Stimulated activated CD8-positive, alpha-beta memory T cell treated with anti-CD3 and anti-CD28 coated beads, Interleukin-4, amount 100 ng/mL, for 1 hour (primary cell): ENCODE measurements at regions not wholly inside any gene's neighbourhood (a gene's known extent, or its start where the extent isn't known, plus 50 kb on each side); places are given as distances from the start of the nearest gene placed in this dataset.
"Not testable (repeated sequence)": the region's sequence is repeated elsewhere in the genome, so short reads cannot be mapped to it uniquely, and the experiment has no call there.

Source experiments
- DNase-seq, 2 donors: peaks; one replicate each; pipeline ENCODE4 v3.0.0-alpha.2; 2020; ENCODE audit warnings: low read depth in 2 of 2, low spot score in 1 of 2

DNA sequence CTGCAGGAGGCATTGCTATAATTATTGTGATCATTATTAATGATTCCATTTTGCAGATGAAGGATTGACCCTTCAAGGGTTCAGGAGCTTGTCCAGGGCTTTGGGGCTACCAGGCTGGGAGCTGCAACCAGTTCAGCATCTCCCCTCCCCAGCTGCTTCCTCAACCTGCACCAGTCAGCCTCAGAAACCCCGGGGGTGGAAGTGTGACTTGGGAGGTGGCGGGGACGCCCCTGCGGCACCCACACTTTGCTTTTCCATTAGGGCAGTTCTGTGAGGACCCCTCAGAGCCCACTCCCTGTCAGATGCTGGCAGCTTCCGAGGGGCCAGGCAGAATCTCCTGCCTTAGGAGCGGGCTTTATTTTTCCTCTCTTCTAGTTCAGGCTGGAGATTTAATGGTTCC lies 85.6 kb downstream of the OLFM1 start:
- DNase-seq, result no peak

GRCh38 chr9:135174248-135174647 lies 86.8 kb downstream of the OLFM1 start:
- DNase-seq, result no peak

DNA sequence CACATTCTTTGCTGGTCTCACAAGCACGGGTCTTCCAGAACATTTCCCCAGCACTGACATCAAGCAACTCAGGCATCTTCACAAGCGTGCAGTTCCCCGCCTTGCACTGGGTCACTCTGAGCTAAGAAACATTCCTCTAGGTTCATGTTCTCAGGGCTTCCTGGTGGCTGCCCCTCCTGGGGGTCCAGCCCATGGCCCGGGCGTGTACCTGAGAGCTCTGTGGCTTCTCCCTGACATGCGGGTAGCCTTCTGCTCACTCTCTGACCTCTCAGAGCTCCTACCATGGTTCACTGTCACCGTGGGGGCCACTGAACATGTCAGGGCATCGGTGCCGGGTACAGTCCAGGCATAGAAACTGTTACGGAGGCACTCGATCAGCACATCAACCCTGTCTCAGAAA lies 87.5 kb downstream of the OLFM1 start:
- DNase-seq, result no peak

GRCh38 chr9:135176284-135176683 lies 88.8 kb downstream of the OLFM1 start:
- DNase-seq, result no peak

DNA sequence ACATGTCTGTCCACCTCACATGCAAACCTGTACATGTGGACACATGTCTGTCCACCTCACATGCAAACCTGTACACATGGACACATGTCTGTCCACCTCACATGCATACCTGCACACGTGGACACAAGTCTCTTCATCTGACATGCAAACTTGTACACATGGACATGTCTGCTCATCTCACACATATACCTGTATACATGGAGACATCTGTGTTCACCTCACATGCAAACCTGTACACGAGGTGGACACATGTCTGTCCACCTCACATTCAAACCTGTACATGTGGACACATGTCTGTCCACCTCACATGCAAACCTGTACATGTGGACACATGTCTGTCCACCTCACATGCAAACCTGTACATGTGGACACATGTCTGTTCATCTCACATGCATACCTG lies 90.1 kb downstream of the OLFM1 start:
- not testable (repeated sequence) for DNase-seq

DNA sequence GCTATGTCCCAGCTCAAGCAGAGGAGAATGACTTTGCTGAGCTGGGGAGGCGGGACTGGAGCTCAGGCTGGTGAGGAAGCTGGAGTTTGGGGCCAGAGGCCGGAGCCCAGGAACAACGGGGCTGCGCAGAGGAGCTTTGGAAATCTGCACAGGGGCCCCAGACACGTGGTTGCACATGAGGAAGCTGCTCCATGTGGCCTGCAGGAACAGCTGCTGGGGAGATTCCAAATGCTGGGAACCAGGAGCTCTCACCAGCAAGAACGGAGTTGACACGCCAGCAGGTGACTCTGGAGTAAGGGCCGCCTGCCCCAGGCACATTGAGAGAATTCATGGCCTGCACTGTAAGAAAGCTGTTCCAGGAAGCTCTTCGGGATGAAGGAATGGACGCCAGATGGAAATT lies 91.0 kb downstream of the OLFM1 start:
- no peak for DNase-seq

GRCh38 chr9:135179041-135179440 lies 91.6 kb downstream of the OLFM1 start:
- DNase-seq, result no peak

DNA sequence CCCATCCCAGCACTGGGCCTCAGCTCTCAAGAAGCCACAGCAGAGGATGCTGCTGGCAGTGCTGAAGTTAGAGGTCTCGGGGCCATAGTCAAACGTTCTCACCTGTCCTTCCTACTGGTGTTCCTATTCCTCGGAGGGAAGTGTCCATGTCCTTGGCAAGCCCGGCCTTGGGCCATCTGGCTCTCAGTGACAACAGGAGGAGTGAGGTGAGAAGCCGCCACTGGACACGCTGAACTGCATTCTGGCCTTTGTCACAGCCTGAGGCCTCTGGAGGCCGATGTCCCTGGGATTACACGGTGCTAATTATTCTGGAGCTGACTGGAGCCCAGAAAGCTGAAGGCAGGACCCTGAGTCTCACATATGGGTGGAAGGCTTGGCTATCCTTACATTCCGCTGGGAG lies 92.5 kb downstream of the OLFM1 start:
- DNase-seq, result no peak

DNA sequence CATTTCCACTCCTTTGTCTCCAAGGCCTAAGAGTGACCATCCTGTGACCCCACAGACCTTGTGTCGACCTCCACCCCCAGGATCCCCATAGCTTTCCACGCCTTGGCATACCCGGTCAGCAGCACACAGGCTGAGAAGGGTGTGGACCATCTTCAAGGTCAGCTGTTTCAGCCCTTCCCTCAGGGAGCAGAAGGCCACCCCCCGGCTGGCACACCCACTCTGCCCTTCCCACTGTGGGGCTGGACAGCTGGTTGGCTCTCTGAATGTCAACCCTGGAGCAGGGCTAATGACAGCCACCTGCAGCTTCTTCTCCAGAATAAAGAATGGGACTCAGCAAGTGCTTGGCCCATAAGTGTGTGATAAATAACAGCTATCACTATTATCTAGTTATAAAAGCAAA lies 93.1 kb downstream of the OLFM1 start:
- DNase-seq, result no peak

DNA sequence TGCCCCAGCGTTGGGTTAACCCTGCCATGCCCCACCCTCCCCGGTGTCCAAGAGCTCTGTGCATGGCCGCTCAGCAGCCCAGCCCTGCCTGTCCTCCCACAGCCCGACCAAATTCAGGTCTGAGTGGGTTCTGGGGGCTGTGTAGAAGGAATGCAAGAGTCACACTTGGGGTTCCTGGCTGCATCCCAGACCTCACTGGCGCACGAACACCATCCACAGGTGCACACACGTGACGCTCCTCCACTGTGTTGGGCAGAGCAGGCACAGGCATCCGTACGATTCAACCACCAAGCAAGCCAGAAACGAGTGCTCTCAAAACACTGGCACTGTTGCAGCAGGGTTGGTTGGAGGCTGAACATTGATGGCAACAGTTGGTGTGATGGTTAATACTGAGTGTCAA lies 93.9 kb downstream of the OLFM1 start:
- no peak for DNase-seq

- DNase-seq, result not testable (repeated sequence)
Observed at GRCh38 chr9:135181841-135182240, 94.4 kb downstream of the OLFM1 start.

GRCh38 chr9:135183069-135183468 lies 95.6 kb downstream of the OLFM1 start:
- DNase-seq, result no peak

GRCh38 chr9:135183528-135184180 lies 96.2 kb downstream of the OLFM1 start:
- DNase-seq, result no peak

DNA sequence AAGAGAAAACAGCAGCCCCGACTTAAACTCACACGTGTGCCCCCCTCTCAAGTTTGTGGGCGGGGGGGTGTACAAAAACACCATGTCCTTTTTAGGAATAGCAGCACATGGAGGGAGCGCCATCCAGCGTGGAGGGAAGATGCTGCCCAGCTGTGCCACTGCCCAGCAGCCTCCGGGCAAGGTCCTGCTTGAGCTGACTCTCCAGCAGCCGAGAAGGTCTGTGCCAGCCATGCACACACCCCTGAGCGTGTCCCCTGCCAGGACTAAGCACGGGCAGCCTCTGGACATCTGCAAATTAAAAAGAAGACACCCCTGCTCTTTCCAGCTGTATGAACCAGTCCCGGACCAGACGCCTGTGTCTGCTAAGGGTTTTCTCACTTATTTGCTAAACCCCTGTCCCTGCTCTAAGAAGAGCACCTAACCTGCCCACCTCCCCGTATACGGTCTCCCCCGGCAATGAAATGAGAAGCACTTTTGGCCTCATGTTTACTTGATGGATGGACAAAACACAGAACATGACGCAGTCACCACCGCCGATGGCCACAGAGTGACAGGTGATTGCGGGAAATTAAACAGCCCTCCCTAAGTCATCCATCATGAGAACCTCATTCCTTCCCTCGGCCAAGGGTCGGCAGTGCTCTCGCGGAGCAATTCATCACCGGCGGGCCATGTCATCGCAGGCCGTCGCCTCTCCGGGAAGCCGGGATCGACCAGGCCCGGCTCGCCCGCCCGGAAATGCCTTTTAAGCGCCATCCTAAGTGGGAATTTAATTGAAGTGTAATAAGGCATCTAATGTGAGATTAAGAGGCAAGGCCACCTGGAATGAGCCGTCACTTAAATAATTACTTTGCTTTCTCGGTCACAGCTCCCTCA lies 96.9 kb downstream of the OLFM1 start:
- no peak for DNase-seq

GRCh38 chr9:135185060-135185459 lies 97.6 kb downstream of the OLFM1 start:
- no peak for DNase-seq

- DNase-seq, result no peak
Observed at GRCh38 chr9:135186248-135187164, 99.0 kb downstream of the OLFM1 start.

DNA sequence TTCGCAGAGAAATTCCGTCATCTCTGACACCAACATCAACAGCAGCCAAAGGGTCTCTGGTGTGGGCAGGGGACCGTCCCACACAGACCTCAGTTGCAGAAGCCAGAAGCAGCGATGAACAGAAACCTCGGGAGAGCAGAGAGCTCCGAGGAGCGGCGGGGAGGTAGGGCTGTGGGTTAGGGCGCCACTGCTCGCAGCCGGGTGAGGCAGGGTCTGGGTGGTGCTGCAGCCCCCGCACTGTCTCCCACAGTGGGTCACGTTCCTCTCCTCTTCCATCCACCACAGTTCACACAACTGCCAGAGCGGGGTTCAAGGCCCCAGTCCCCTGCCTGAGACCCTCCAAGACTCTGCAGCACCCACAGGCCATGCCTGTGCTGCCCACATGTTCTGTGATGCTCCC lies 99.9 kb downstream of the OLFM1 start:
- DNase-seq, result no peak

GRCh38 chr9:135188681-135189151 lies 101.2 kb downstream of the OLFM1 start:
- DNase-seq, result no peak

- no peak for DNase-seq
Observed at GRCh38 chr9:135189497-135189896, 102.0 kb downstream of the OLFM1 start.

DNA sequence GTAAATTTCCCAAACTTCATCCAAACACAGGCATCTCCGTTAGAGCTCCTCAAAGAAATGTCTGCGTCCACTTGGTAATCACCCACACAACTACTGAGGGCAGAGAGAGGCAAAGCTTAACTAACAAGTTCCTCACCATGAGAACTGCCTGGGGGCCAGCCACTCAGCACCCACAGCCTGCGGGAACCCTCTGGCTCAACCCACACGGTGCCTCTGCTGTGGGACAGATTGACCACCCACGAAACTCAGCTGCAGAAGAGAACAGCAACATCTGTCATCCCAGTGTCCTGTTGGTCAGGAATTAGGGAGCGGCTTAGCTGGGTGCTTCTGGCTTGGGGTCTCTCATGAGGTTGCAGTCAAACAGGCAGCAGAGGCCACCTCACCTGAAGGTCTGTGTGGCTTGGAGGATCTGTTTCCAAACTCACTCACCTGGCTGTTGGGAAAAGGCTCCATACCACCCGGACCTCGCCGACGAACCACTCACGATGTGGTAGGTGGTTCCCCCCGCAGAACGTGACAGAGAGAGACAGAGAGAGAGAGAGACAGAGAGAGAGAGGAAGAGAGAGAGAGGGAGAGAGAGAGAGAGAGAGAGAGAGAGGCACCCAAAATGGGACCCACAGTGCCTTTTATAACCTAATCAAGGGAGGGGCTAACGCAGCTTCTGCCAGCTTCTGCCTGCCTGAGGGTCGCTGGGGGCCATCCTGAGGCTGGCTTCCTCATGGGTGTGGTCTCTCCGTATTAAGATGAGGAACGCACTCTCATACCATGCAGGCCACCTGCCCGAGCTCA lies 103.5 kb downstream of the OLFM1 start:
- DNase-seq, result no peak

GRCh38 chr9:135192686-135193085 lies 105.2 kb downstream of the OLFM1 start:
- no peak for DNase-seq
